ENCODE measurements at regions not wholly inside any gene's neighbourhood (a gene's known extent, or its start where the extent isn't known, plus 50 kb on each side); places are given as distances from the start of the nearest gene placed in this dataset.
A peak's percentile ranks its signal among the peaks of the same experiment; 100 is the strongest.

GRCh38 chr12:17528394-17528793 lies 561.6 kb downstream of the RERGL start:
- Histone ChIP-seq H3K79me2 (ENCODE audit: insufficient read depth, low read depth, low read length) (no peaks in the 10 kb centered on the region), H3K4me3 (ENCODE audit: low read depth, low read length, poor library complexity, severe bottlenecking) (no peak overlapping the region), H3K4me1 (ENCODE audit: insufficient read depth, low read length, poor library complexity, severe bottlenecking) (no peaks in the 10 kb centered on the region), H3K36me3 (ENCODE audit: insufficient read depth, low read length) (no peaks in the 10 kb centered on the region), H3K4me2 (ENCODE audit: low read length) (no peak overlapping the region), H3K27ac (ENCODE audit: low read depth, low read length, poor library complexity, severe bottlenecking) (no peak overlapping the region), H4K20me1 (ENCODE audit: insufficient read depth, low read length) (no peaks in the 10 kb centered on the region), H2AFZ (ENCODE audit: low read length) (no peak overlapping the region), H3K9me2 (ENCODE audit: insufficient read depth, low read length) (no peaks in the 10 kb centered on the region; the same call in 1 of the 2 replicates), H3K9me3 (ENCODE audit: low read length) (no peaks in the 10 kb centered on the region)
- DNase-seq (ENCODE audit: low spot score) = peak; percentile 13
- intact Hi-C loops (cut with micrococcal nuclease; ENCODE audit: unreplicated experiment) = no loop called here
- CTCF ChIA-PET (ENCODE audit: unreplicated experiment) = no interaction called here
- TF ChIP-seq CTCF (conservative IDR thresholded peaks at IDR 0.05; ENCODE audit: low read length) (peak; percentile 26; the same call in 1 of the 2 replicates), EZH2phosphoT487 (IDR thresholded peaks at IDR 0.05; ENCODE audit: borderline replicate concordance, low read depth, low read length) (no peak)
- no TSS peak for BruUV-seq (replicated peaks)
- POLR2A ChIA-PET = interaction anchor here (0.6 kb wide), 1 partner anchor 1115 kb away, joined by 3 read pairs; no protein-coding TSS in a partner anchor

GRCh38 chr12:17527021-17527420 lies 563.0 kb downstream of the RERGL start:
- Histone ChIP-seq H2AFZ (ENCODE audit: low read length) (no peak overlapping the region), H3K4me1 (ENCODE audit: insufficient read depth, low read length, poor library complexity, severe bottlenecking) (no peaks in the 10 kb centered on the region), H3K4me3 (ENCODE audit: low read depth, low read length, poor library complexity, severe bottlenecking) (no peak overlapping the region), H3K36me3 (ENCODE audit: insufficient read depth, low read length) (no peaks in the 10 kb centered on the region), H3K9me2 (ENCODE audit: insufficient read depth, low read length) (no peaks in the 10 kb centered on the region; the same call in 1 of the 2 replicates), H3K79me2 (ENCODE audit: insufficient read depth, low read depth, low read length) (no peaks in the 10 kb centered on the region), H3K9me3 (ENCODE audit: low read length) (no peaks in the 10 kb centered on the region), H3K4me2 (ENCODE audit: low read length) (no peak overlapping the region), H3K27ac (ENCODE audit: low read depth, low read length, poor library complexity, severe bottlenecking) (no peak overlapping the region), H4K20me1 (ENCODE audit: insufficient read depth, low read length) (no peaks in the 10 kb centered on the region)
- DNase-seq (ENCODE audit: low spot score) = no peak
- intact Hi-C loops (cut with micrococcal nuclease; ENCODE audit: unreplicated experiment) = no loop called here
- POLR2A ChIA-PET = interaction anchor here (0.6 kb wide), 1 partner anchor 1684 kb away, joined by 3 read pairs; no protein-coding TSS in a partner anchor
- TF ChIP-seq CTCF (conservative IDR thresholded peaks at IDR 0.05; ENCODE audit: low read length) = no peak
- no peak for TF ChIP-seq EZH2phosphoT487 (IDR thresholded peaks at IDR 0.05; ENCODE audit: borderline replicate concordance, low read depth, low read length)
- CTCF ChIA-PET (ENCODE audit: unreplicated experiment) = no interaction called here
- BruUV-seq (replicated peaks) = no TSS peak

GRCh38 chr12:17511369-17511768 lies 578.6 kb downstream of the RERGL start:
- H3K27ac ChIP-seq (ENCODE audit: low read depth, low read length, poor library complexity, severe bottlenecking) = no peak overlapping the region
- no peaks in the 10 kb centered on the region for H3K79me2 ChIP-seq (ENCODE audit: insufficient read depth, low read depth, low read length)
- TF ChIP-seq CTCF (conservative IDR thresholded peaks at IDR 0.05; ENCODE audit: low read length) = peak; percentile 65
- TF ChIP-seq EZH2phosphoT487 (IDR thresholded peaks at IDR 0.05; ENCODE audit: borderline replicate concordance, low read depth, low read length) = no peak
- no peaks in the 10 kb centered on the region for H4K20me1 ChIP-seq (ENCODE audit: insufficient read depth, low read length)
- no peaks in the 10 kb centered on the region for H3K4me1 ChIP-seq (ENCODE audit: insufficient read depth, low read length, poor library complexity, severe bottlenecking)
- H3K9me2 ChIP-seq (ENCODE audit: insufficient read depth, low read length) = no peaks in the 10 kb centered on the region
- no peaks in the 10 kb centered on the region for H3K36me3 ChIP-seq (ENCODE audit: insufficient read depth, low read length)
- ChIA-PET CTCF (ENCODE audit: unreplicated experiment) (no interaction called here), POLR2A (no interaction called here)
- no peak overlapping the region for H2AFZ ChIP-seq (ENCODE audit: low read length)
- intact Hi-C loops (cut with micrococcal nuclease; ENCODE audit: unreplicated experiment) = no loop called here
- BruUV-seq (replicated peaks) = no TSS peak
- no peak for DNase-seq (ENCODE audit: low spot score)
- no peak overlapping the region for H3K4me3 ChIP-seq (ENCODE audit: low read depth, low read length, poor library complexity, severe bottlenecking)
- H3K9me3 ChIP-seq (ENCODE audit: low read length) = no peaks in the 10 kb centered on the region
- no peak overlapping the region for H3K4me2 ChIP-seq (ENCODE audit: low read length)
